GM12892 (cell line): ENCODE measurements at regions not wholly inside any gene's neighbourhood (a gene's known extent, or its start where the extent isn't known, plus 50 kb on each side); places are given as distances from the start of the nearest gene placed in this dataset.
A peak's percentile ranks its signal among the peaks of the same experiment; 100 is the strongest.

ENCODE experiments used
- DNase-seq: peaks from one replicate; pipeline ENCODE4 v3.0.0; 2011; ENCODE audit not compliant: insufficient read length
- FAIRE-seq: peaks from 2 replicates; lab custom pipeline; 2011; peaks lifted over from hg19 to GRCh38; lab: Jason Lieb, UNC
- POLR2A ChIP-seq: IDR thresholded peaks from 2 replicates; pipeline ENCODE4 v1.6.1; 2011; ENCODE audit warnings: low read depth, low read length, control low read depth
- POLR2AphosphoS5 ChIP-seq: IDR thresholded peaks from 2 replicates; pipeline ENCODE4 v1.6.1; 2011; ENCODE audit warnings: low read depth, low read length, control low read depth
- TAF1 ChIP-seq: IDR thresholded peaks from 2 replicates; pipeline ENCODE4 v1.6.1; 2011; ENCODE audit warnings: low read depth, mild to moderate bottlenecking, control low read depth, low read length, borderline replicate concordance

- DNase-seq, result no peak
- no peak for TF ChIP-seq TAF1
- FAIRE-seq, result no peak
Measured at GRCh38 chr13:109636736-109637135, 149.6 kb downstream of the IRS2 start.

DNA sequence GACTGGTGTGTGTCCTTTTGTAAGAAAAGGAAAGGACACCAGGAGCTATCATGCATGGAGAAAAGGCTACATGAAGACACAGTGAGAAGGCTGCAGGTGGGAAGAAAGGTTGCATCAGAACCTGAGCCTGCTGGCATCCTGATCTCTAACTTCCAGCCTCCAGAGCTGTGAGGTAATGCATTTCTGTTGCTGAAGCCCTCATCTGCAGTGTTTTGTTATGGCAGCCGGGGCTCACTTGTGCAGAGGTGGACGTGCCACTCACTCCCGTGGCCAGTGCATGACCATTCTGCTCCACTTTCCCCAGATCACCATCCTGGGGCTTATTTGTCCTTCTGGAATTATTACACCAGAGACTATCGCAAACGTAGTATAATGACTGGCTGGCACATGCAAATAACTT lies 155.3 kb downstream of the IRS2 start:
- TF ChIP-seq POLR2A (no peak), POLR2AphosphoS5 (no peak), TAF1 (no peak)
- FAIRE-seq, result no peak
- DNase-seq, result no peak

DNA sequence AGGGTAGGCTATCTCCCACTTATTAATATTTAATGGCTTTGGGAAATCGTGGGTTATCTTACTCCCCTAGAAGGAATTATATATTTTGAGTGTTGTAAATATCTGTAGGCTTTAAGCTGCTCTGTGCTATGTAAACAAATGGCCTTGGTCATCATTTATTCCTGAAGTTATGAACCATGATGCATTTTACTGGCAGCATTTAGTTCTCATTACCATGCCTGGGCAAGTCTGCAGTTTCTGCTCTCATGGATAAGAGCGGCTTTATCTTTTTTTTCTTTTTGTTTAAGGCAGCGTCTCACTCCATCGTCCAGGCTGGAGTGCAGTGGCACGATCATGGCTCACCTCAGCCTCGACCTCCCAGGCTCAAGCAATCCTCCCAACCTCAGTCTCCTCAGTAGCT lies 156.1 kb downstream of the IRS2 start:
- DNase-seq (no peak), FAIRE-seq (no peak)
- no peak for TF ChIP-seq POLR2AphosphoS5
- TF ChIP-seq POLR2A, result no peak
- TF ChIP-seq TAF1, result no peak

DNA sequence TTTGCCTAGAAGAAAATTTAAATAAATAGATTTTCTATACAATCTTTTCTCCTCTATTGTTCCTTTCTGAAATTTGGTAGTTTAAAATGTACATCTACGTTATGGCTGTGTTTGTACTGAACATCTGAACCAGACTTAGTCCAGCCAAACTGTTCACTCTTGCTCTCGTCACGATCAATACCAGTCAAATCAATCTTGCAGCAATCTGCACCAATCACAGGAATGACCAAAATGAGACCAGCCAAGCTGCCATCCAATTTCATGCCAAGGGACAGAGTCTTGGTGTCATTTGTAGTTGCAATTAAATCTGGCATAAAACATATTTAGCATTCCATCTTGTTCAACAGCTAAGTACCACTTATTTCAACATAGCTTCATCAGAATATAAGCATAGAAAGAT lies 156.6 kb downstream of the IRS2 start:
- DNase-seq, result no peak
- FAIRE-seq, result no peak
- TF ChIP-seq POLR2A, result no peak
- TF ChIP-seq TAF1, result no peak
- TF ChIP-seq POLR2AphosphoS5, result no peak

GRCh38 chr13:109628251-109628699 lies 158.1 kb downstream of the IRS2 start:
- TF ChIP-seq POLR2A, result no peak
- TF ChIP-seq TAF1, result no peak
- TF ChIP-seq POLR2AphosphoS5, result no peak
- no peak for FAIRE-seq
- no peak for DNase-seq

- no peak for TF ChIP-seq POLR2AphosphoS5
- no peak for TF ChIP-seq POLR2A
- no peak for TF ChIP-seq TAF1
- no peak for FAIRE-seq
- no peak for DNase-seq
Measured at GRCh38 chr13:109627649-109628048, 158.7 kb downstream of the IRS2 start.

DNA sequence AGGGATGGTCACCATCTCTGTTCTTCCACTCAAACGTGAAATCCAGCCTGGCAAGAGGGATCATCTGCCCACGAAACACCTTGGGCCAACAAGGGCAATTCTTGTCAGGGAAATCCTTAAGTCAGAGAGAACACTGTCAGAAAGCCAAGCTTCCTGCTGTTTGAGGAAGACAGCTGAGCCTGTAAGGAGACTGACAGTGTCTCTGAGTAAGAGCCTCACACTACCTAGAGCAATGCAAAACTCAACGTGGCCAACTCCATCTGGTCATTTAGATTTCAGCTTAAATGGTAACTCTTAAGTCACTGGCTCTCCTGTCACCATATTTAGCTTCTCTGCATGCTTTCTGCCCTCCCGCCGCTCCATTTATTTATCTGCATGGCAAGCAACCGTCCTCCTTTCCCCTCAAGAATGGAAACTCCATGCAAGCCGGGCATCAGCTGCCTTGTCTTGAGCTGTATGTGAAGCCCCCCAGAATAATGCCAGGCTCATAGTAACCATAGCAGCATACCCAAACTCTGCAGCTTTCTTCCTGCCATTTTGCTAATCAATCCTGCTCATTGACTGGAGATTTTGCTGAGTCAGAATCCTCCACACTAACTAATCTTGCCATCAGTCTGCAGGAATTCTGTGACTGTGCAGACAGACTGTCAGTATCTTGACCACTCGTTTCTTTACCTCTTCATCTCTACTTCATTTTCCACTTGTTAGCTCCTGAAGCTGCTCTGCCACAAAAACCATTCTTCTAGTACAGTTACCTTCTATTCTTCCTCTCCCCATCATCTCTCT lies 159.8 kb downstream of the IRS2 start:
- FAIRE-seq (no peak), DNase-seq (no peak)
- no peak for TF ChIP-seq POLR2A
- no peak for TF ChIP-seq POLR2AphosphoS5
- TF ChIP-seq TAF1, result no peak

DNA sequence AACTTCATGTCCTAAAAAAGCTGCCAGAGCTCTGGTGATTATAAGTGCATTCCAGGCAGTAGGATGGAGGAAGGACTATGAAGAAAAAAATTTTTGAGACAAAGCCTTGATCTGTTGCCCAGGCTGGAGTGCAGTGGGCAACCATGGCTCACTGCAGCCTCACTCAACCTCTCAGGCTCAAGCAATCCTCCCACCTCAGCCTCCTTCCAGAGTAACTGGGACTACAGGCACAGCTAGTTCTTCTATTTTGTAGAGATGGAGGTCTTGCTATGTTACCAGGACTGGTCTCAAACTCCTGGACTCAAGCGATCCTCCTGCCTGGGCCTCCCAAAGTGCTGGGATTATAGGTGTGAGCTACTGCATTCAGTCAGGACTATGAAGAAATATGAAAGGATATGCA lies 161.2 kb downstream of the IRS2 start:
- FAIRE-seq, result no peak
- no peak for DNase-seq
- no peak for TF ChIP-seq POLR2A
- no peak for TF ChIP-seq TAF1
- no peak for TF ChIP-seq POLR2AphosphoS5

DNA sequence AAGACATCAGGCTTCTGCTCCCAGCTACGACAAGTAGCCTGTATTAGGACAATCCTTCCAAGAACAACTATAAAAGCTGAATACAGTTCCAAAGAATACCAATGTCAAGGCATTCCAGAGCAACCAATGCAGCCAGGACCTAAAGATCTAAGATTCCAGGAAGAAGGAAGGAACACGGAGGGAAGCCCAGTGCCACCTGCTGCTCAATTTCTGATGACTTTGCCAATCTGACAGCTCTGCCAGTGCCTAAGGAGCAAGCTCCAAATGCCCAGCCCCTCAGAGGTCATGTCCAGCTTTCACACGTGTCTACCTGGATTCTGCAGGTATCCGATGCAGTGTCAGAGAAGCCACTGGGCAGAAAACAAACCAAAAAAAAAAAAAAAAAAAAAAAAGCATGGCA lies 164.4 kb downstream of the IRS2 start:
- FAIRE-seq (no peak), DNase-seq (no peak)
- TF ChIP-seq POLR2AphosphoS5, result no peak
- TF ChIP-seq TAF1, result no peak
- no peak for TF ChIP-seq POLR2A

GRCh38 chr13:109615721-109616420 lies 170.5 kb downstream of the IRS2 start:
- FAIRE-seq (no peak), DNase-seq (no peak)
- TF ChIP-seq POLR2AphosphoS5 (no peak), TAF1 (no peak), POLR2A (no peak)

DNA sequence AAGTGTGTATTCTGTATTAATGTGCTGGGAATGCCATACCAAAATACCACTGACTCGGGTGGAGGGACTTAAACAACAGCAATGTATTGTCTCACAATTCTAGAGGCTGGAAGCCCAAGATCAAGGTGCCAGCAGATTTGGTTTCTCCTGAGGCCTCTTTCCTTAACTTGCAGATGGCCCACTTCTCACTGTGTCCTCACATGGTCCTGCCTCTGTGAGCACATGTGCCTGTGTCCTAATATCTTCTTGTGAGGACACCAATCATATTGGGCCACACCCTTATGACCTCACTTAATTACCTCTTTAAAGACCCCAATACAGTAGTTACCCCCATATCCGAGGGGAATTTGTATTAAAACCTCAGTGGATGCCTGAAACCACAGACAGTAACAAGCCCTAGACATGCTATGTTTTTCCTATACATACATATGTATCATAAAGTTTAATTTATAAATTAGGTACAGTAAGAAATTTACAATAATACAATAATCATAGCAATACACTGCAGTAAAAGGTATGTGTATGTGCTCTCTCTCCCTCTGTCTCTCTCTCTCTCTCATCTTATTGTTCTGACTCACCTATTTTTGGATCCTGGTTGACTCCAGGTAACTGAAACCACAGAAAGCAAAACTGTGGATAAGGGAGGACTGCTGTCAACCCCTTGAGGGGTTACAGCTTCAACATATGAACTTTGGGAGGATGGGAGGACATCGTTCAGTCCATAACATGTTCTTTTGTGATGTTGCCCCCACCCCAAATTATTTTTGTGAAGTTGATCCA lies 174.3 kb downstream of the IRS2 start:
- FAIRE-seq (no peak), DNase-seq (no peak)
- TF ChIP-seq POLR2A (no peak), TAF1 (no peak), POLR2AphosphoS5 (no peak)

DNA sequence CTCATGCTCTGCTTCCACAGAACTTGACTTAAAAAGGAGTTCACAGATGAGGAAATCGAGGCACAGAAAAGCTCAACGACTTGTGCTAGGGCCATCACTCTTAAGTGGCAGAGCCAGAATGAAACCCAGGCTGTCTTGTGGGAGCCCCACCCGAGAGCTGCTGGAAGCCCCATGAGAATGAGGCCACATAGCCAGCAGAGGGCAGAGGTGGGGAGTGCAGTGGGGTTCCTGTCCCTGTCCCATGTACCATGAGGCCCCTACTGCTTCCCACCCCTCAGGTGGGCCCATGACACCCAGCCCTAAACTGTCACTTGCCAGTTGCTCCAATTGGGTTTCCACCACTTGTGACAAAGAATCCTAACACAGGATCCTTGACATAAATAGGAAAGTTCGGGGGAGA lies 175.9 kb downstream of the IRS2 start:
- FAIRE-seq (no peak), DNase-seq (peak; percentile 1)
- TF ChIP-seq TAF1 (no peak), POLR2AphosphoS5 (no peak), POLR2A (no peak)
